H1 (cell line): ENCODE measurements at regions not wholly inside any gene's neighbourhood (a gene's known extent, or its start where the extent isn't known, plus 50 kb on each side); places are given as distances from the start of the nearest gene placed in this dataset.

ENCODE experiments used
- CTCF ChIA-PET: fragments of 300-600 bp; sonication (Branson Sonifier 250); formaldehyde crosslinking; loops from one replicate; lab custom pipeline; 2021; ENCODE audit not compliant: partially characterized antibody; lab: Charles Lee
- POLR2A ChIA-PET: fragments of 300-600 bp; sonication (Branson Sonifier 250); formaldehyde crosslinking; loops from one replicate; lab custom pipeline; 2021; ENCODE audit warnings: inconsistent platforms; ENCODE audit not compliant: partially characterized antibody; lab: Charles Lee
- DNase-seq, 2 experiments: peaks; one replicate each; pipeline versions ENCODE4 v3.0.0 to v3.0.0-alpha.2; 2010 to 2022; ENCODE audit warnings: low spot score in 2 of 2, low read depth in 1 of 2, mixed read lengths in 1 of 2
- FAIRE-seq: peaks from 2 replicates; lab custom pipeline; 2011; peaks lifted over from hg19 to GRCh38; lab: Jason Lieb, UNC
- H2AFZ ChIP-seq: 2 replicates; pipeline ENCODE4 v1.8.1; 2012; ENCODE audit warnings: low read length, inconsistent platforms
- H2AK5ac ChIP-seq: 2 replicates; pipeline ENCODE4 v1.6.1; 2013; ENCODE audit warnings: low read depth, low read length
- H2BK120ac ChIP-seq: replicated peaks from 2 replicates; pipeline ENCODE3; 2013; ENCODE audit warnings: low read depth, low read length, inconsistent platforms
- H2BK12ac ChIP-seq: 2 replicates; pipeline ENCODE4 v1.6.1; 2013; ENCODE audit warnings: low read depth, low read length
- H2BK15ac ChIP-seq: 2 replicates; pipeline ENCODE4 v1.6.1; 2013; ENCODE audit warnings: low read length
- H2BK20ac ChIP-seq: 2 replicates; pipeline ENCODE4 v1.6.1; 2013; ENCODE audit warnings: low read length
- H2BK5ac ChIP-seq: 2 replicates; pipeline ENCODE4 v1.6.1; 2013; ENCODE audit warnings: low read depth, low read length
- H3K14ac ChIP-seq: 2 replicates; pipeline ENCODE4 v1.6.1; 2013; ENCODE audit warnings: inconsistent platforms; ENCODE audit not compliant: insufficient read length
- H3K18ac ChIP-seq: 2 replicates; pipeline ENCODE4 v1.6.1; 2013; ENCODE audit warnings: low read length; ENCODE audit errors: extremely low read depth
- H3K23ac ChIP-seq: 2 replicates; pipeline ENCODE4 v1.6.1; 2013; ENCODE audit warnings: inconsistent platforms; ENCODE audit not compliant: insufficient read length
- H3K23me2 ChIP-seq: 2 replicates; pipeline ENCODE4 v1.6.1; 2013; ENCODE audit warnings: low read depth, low read length
- H3K27ac ChIP-seq: 2 replicates; pipeline ENCODE4 v1.6.1; 2011; ENCODE audit warnings: low read depth, low read length, inconsistent platforms
- H3K27me3 ChIP-seq, 4 experiments: replicated peaks in 1 of 4; 1 replicate in 1 of 4; 2 replicates in 3 of 4; pipeline versions ENCODE4 v1.6.1 to v1.8.1; 2011 to 2013; ENCODE audit warnings: low read length in 3 of 4, mild to moderate bottlenecking in 3 of 4, inconsistent platforms in 2 of 4, mixed read lengths in 2 of 4, moderate library complexity in 1 of 4; ENCODE audit not compliant: control insufficient read depth in 3 of 4, insufficient read depth in 3 of 4; ENCODE audit errors: extremely low read depth in 1 of 4
- H3K36me3 ChIP-seq, 4 experiments: 2 replicates each; pipeline versions ENCODE4 v1.6.1 to v1.8.1; 2011 to 2013; ENCODE audit warnings: mild to moderate bottlenecking in 4 of 4, low read length in 3 of 4, moderate library complexity in 2 of 4, control low read depth in 1 of 4, inconsistent platforms in 1 of 4; ENCODE audit not compliant: insufficient read depth in 4 of 4, control insufficient read depth in 2 of 4
- H3K4ac ChIP-seq: replicated peaks from 2 replicates; pipeline ENCODE3; 2013; ENCODE audit warnings: low read length, low read depth, mixed read lengths, inconsistent platforms; ENCODE audit not compliant: insufficient read length
- H3K4me1 ChIP-seq, 4 experiments: replicated peaks in 1 of 4; 1 replicate in 1 of 4; 2 replicates in 3 of 4; pipeline versions ENCODE4 v1.6.1 to v1.8.1; 2011 to 2013; ENCODE audit warnings: low read length in 3 of 4, inconsistent platforms in 2 of 4, mixed read lengths in 1 of 4; ENCODE audit not compliant: insufficient read depth in 4 of 4, control insufficient read depth in 3 of 4
- H3K4me2 ChIP-seq, 2 experiments: 2 replicates each; pipeline versions ENCODE4 v1.6.1 to v1.8.1; 2011 to 2013; ENCODE audit warnings: low read depth in 2 of 2, low read length in 2 of 2, control low read depth in 1 of 2, inconsistent platforms in 1 of 2, mild to moderate bottlenecking in 1 of 2; ENCODE audit not compliant: insufficient read depth in 1 of 2
- H3K4me3 ChIP-seq, 4 experiments: fragments of 200-600, 300-600 bp in 1 of 4; sonication (generic), shearing (Covaris generic), sonication (Bioruptor Twin) in 1 of 4; 2 replicates each; pipeline versions ENCODE4 v1.5.1 to v1.8.1; 2011 to 2016; ENCODE audit warnings: low read length in 4 of 4, low read depth in 3 of 4, control low read depth in 2 of 4, inconsistent platforms in 2 of 4, mild to moderate bottlenecking in 2 of 4, mixed read lengths in 1 of 4, moderate library complexity in 1 of 4; ENCODE audit not compliant: insufficient read depth in 2 of 4; ENCODE audit errors: extremely low read depth in 1 of 4
- H3K56ac ChIP-seq: replicated peaks from 2 replicates; pipeline ENCODE3; 2013; ENCODE audit warnings: low read depth, mild to moderate bottlenecking, mixed read lengths, low read length, inconsistent platforms; ENCODE audit not compliant: insufficient read length
- H3K79me1 ChIP-seq: 2 replicates; pipeline ENCODE4 v1.6.1; 2013; ENCODE audit warnings: low read depth, low read length, control low read depth
- H3K79me2 ChIP-seq, 2 experiments: 2 replicates each; pipeline versions ENCODE4 v1.6.1 to v1.8.1; 2012 to 2013; ENCODE audit warnings: low read length in 2 of 2, mild to moderate bottlenecking in 2 of 2, inconsistent platforms in 1 of 2; ENCODE audit not compliant: insufficient read depth in 2 of 2, control insufficient read depth in 1 of 2
- H3K9ac ChIP-seq, 4 experiments: replicated peaks in 1 of 4; 1 replicate in 1 of 4; 2 replicates in 3 of 4; pipeline versions ENCODE4 v1.6.1 to v1.8.1; 2011 to 2013; ENCODE audit warnings: low read depth in 3 of 4, low read length in 3 of 4, control low read depth in 2 of 4, mild to moderate bottlenecking in 2 of 4, moderate library complexity in 2 of 4, inconsistent platforms in 1 of 4; ENCODE audit errors: extremely low read depth in 1 of 4
- H3K9me3 ChIP-seq, 2 experiments: 2 replicates each; pipeline versions ENCODE4 v1.6.1 to v1.8.1; 2012 to 2013; ENCODE audit warnings: mild to moderate bottlenecking in 2 of 2, moderate library complexity in 2 of 2, control low read depth in 1 of 2, inconsistent platforms in 1 of 2, low read depth in 1 of 2, low read length in 1 of 2, mixed read lengths in 1 of 2; ENCODE audit not compliant: insufficient read depth in 2 of 2
- H4K20me1 ChIP-seq, 2 experiments: replicated peaks in 1 of 2; 2 replicates each; pipeline versions ENCODE3 to v1.8.1; 2011 to 2013; ENCODE audit warnings: inconsistent platforms in 2 of 2, low read length in 2 of 2, mild to moderate bottlenecking in 1 of 2; ENCODE audit not compliant: insufficient read depth in 2 of 2, control insufficient read depth in 1 of 2
- H4K5ac ChIP-seq: 2 replicates; pipeline ENCODE4 v1.6.1; 2013; ENCODE audit warnings: low read length, low read depth, mixed read lengths, inconsistent platforms; ENCODE audit not compliant: insufficient read length
- H4K8ac ChIP-seq: 2 replicates; pipeline ENCODE4 v1.8.0; 2013; ENCODE audit warnings: mild to moderate bottlenecking, moderate library complexity, low read length, inconsistent platforms; ENCODE audit not compliant: insufficient read depth; ENCODE audit errors: extremely low read depth
- H4K91ac ChIP-seq: replicated peaks from 2 replicates; pipeline ENCODE3; 2013; ENCODE audit warnings: low read length, mixed read lengths, inconsistent platforms; ENCODE audit not compliant: insufficient read length
- CHD1 ChIP-seq: IDR thresholded peaks from 2 replicates; pipeline ENCODE4 v1.6.1; 2012; ENCODE audit warnings: low read depth, low read length, improper control_type of control experiment
- SAP30 ChIP-seq: fragments of 300-600 bp; sonication (generic); IDR thresholded peaks from 2 replicates; pipeline ENCODE4 v1.7.1; 2012; ENCODE audit warnings: low read length, moderate library complexity, mild to moderate bottlenecking, inconsistent platforms; ENCODE audit not compliant: insufficient read depth, insufficient replicate concordance
- TEAD4 ChIP-seq: IDR thresholded peaks from 2 replicates; pipeline ENCODE4 v1.6.1; 2012; ENCODE audit warnings: low read depth, low read length, inconsistent platforms, mixed read lengths
- WGBS, 2 experiments: shearing (Covaris generic) in 1 of 2; methylation state at CpG; one replicate each; pipeline versions ENCODE4 v1.1.6 to v1.1.7; 2013 to 2015; ENCODE audit warnings: low lambda C conversion rate in 2 of 2, mixed read lengths in 2 of 2, inconsistent platforms in 1 of 2, low coverage in 1 of 2, missing lambda C conversion rate in 1 of 2; ENCODE audit not compliant: insufficient replicate concordance in 2 of 2, insufficient coverage in 1 of 2, insufficient read length in 1 of 2; ENCODE audit errors: extremely low coverage in 1 of 2, missing lambda C conversion rate in 1 of 2; 5-methylcytosine and 5-hydroxymethylcytosine counted together

DNA sequence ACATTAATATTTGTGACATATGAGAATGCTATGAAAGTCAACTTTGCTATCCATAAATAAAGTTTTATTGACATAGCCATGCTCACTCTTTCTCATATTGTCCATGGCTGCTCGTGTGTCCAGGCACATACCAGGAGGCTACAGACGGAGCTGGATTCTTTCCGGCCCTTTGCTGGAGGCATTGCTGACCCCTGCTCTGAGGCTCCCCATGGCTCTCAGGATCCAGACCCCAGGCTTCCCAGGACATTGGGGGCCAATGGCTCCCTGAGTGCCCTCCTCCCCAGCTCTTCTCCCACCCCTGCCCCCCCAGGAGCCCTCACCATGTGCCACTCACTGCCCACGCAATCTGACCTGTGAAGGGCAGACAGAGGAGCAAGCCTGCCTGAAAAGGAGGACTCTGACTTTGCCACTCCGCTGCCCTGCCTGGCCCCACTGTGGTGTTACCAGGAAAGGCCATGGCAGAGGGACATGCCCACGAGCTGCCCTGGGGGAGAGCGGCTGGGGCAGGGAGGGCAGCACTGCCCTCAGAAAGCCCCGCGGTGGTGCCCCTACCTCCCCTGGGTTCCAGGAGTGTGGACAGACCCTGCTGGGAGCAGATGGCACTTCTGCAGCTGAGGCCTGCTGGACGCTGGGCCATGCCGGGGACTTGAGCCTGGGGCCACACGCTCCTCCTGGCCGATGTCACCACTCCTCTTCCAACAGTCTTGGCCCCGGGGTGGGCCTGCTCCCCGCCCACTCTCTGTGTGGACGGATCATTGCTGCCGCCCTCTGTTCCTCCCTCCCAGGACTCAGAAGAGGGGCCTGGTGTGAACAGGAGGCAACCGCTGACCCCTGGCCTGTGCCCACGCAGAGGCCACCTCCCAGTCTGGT is 97.8 kb upstream of the BHLHE23 start:
- Histone ChIP-seq H2AK5ac (no peak overlapping the region), H2BK15ac (no peak overlapping the region; the same call in 1 of the 2 replicates), H3K36me3 (peaks cover 0 to 5% (median 0%) of the 10 kb centered on the region in 4 experiments; a peak in 1 of 8 replicates), H3K79me1 (no peaks in the 10 kb centered on the region), H3K4me1 (peaks cover 0 to 11% (median 7%) of the 10 kb centered on the region in 4 experiments; a peak in 6 of 7 replicates), H3K4ac (no peak overlapping the region), H2BK12ac (0 out of 2 replicates have a peak overlapping the region, but pooled peaks have one; percentile 17), H3K4me3 (no peak overlapping the region), H3K79me2 (no peaks in the 10 kb centered on the region), H3K23me2 (peaks cover 7% of the 10 kb centered on the region), H3K9ac (no peak overlapping the region), H2BK5ac (no peak overlapping the region), H3K27me3 (peaks cover 29 to 37% (median 35%) of the 10 kb centered on the region in 4 experiments), H4K91ac (no peak overlapping the region), H4K5ac (no peak overlapping the region), H3K23ac (no peak overlapping the region), H3K14ac (no peak overlapping the region), H3K18ac (no peak overlapping the region), H2AFZ (no peak overlapping the region), H4K20me1 (peaks cover 2% of the 10 kb centered on the region in 2 experiments), H2BK20ac (no peak overlapping the region), H3K4me2 (no peak overlapping the region), H4K8ac (no peak overlapping the region), H3K9me3 (peaks cover 0 to 10% of the 10 kb centered on the region in 2 experiments; a peak in 2 of 4 replicates), H3K27ac (no peak overlapping the region), H3K56ac (no peak overlapping the region), H2BK120ac (no peak overlapping the region)
- no peak for DNase-seq
- ChIA-PET CTCF (interaction anchor here (0.6 to 1.6 kb wide), 7 partner anchors 11 to 282 kb away, joined by 3 to 4 read pairs (median 3); no protein-coding TSS in a partner anchor), POLR2A (interaction anchor here (0.9 kb wide), 1 partner anchor 56 kb away, joined by 3 read pairs; no protein-coding TSS in a partner anchor)
- no peak for FAIRE-seq
- TF ChIP-seq SAP30 = no peak
- no peak for TF ChIP-seq TEAD4
- no peak for TF ChIP-seq CHD1
- WGBS, 2 experiments = 85% methylated on average over 15 of the region's 19 CpGs; no CpG with 5 or more reads in 1 of the 2 experiments
